HCT116 (cell line): ENCODE measurements at regions not wholly inside any gene's neighbourhood (a gene's known extent, or its start where the extent isn't known, plus 50 kb on each side); places are given as distances from the start of the nearest gene placed in this dataset.
"Not testable (repeated sequence)": the region's sequence is repeated elsewhere in the genome, so short reads cannot be mapped to it uniquely, and the experiment has no call there.

Experiments used
- ATAC-seq: fragments of 200-7000 bp; cut with Tn5 transposase; 2 replicates; pipeline ENCODE4 v1.9.1; 2020; ENCODE audit warnings: mild to moderate bottlenecking, moderate library complexity
- BruUV-seq: library from RNA; stranded (reverse); fragments of 400-500 nt; replicated peaks from 2 replicates; lab custom pipeline; 2021; lab: Mats Ljungman, UMichigan
- CTCF ChIA-PET: fragments of 300-600 bp; sonication (Branson Sonifier 250); formaldehyde crosslinking; loops from one replicate; lab custom pipeline; 2021; ENCODE audit warnings: antibody characterized with exemption; lab: Charles Lee
- POLR2A ChIA-PET: fragments of 300-600, 350-600 bp; sonication (Branson Sonifier 250); formaldehyde crosslinking; loops from one replicate; lab custom pipeline; 2021; ENCODE audit warnings: antibody characterized with exemption; lab: Charles Lee
- RAD21 ChIA-PET, 2 experiments: fragments of 300-600 bp; sonication (Branson Sonifier 250); formaldehyde crosslinking; loops; one replicate each; lab custom pipeline; 2023; ENCODE audit warnings: low total read pairs in 2 of 2; ENCODE audit not compliant: uncharacterized antibody in 2 of 2, unreplicated experiment in 2 of 2, low non-redundant PET in 1 of 2; lab: Charles Lee
- DNase-seq: peaks from one replicate; pipeline ENCODE4 v3.0.0-alpha.2; 2010; ENCODE audit warnings: low read depth, low spot score
- H2AFZ ChIP-seq: fragments of 200-600 bp; shearing (Covaris generic), sonication (generic); 2 replicates; pipeline ENCODE4 v1.6.1; 2017; ENCODE audit warnings: low read depth, mixed run types, mixed read lengths, antibody characterized with exemption, low read length; ENCODE audit not compliant: poor library complexity, severe bottlenecking
- H3K27ac ChIP-seq: 2 replicates; pipeline ENCODE4 v1.5.1; 2012; ENCODE audit warnings: low read depth, low read length
- H3K27me3 ChIP-seq: fragments of 200-600 bp; sonication (generic); 2 replicates; pipeline ENCODE4 v1.6.1; 2016; ENCODE audit warnings: mixed run types, low read length, mixed read lengths; ENCODE audit not compliant: insufficient read depth
- H3K36me3 ChIP-seq, 2 experiments: fragments of 200-500 bp in 1 of 2; fragments of 200-600 bp in 1 of 2; sonication (Bioruptor generic) in 1 of 2; sonication (generic) in 1 of 2; 2 replicates each; pipeline versions ENCODE4 v1.5.1 to v1.6.1; 2014 to 2016; ENCODE audit warnings: low read length in 2 of 2, inconsistent platforms in 1 of 2, mixed read lengths in 1 of 2, mixed run types in 1 of 2; ENCODE audit not compliant: insufficient read depth in 2 of 2, control insufficient read depth in 1 of 2
- H3K4me1 ChIP-seq, 2 experiments: fragments of 200-600 bp in 1 of 2; sonication (generic) in 1 of 2; 2 replicates each; pipeline versions ENCODE4 v1.5.1 to v1.6.1; 2012 to 2017; ENCODE audit warnings: low read length in 2 of 2, inconsistent platforms in 1 of 2, mild to moderate bottlenecking in 1 of 2, mixed read lengths in 1 of 2, mixed run types in 1 of 2, moderate library complexity in 1 of 2; ENCODE audit not compliant: insufficient read depth in 2 of 2, control insufficient read depth in 1 of 2
- H3K4me2 ChIP-seq: fragments of 200-600 bp; sonication (generic); 2 replicates; pipeline ENCODE4 v1.6.1; 2017; ENCODE audit warnings: mixed run types, low read length, mixed read lengths
- H3K4me3 ChIP-seq, 2 experiments: fragments of 200-600 bp in 1 of 2; sonication (generic) in 1 of 2; replicated peaks in 1 of 2; 2 replicates each; pipeline ENCODE4 v1.5.1; 2011 to 2016; ENCODE audit warnings: low read length in 2 of 2, control low read depth in 1 of 2, low read depth in 1 of 2, mild to moderate bottlenecking in 1 of 2, mixed read lengths in 1 of 2, mixed run types in 1 of 2
- H3K79me2 ChIP-seq: fragments of 200-600 bp; sonication (generic); 2 replicates; pipeline ENCODE4 v1.6.1; 2017; ENCODE audit warnings: mild to moderate bottlenecking, mixed run types, low read length, moderate library complexity, mixed read lengths; ENCODE audit not compliant: insufficient read depth
- H3K9ac ChIP-seq: fragments of 200-600 bp; sonication (generic); 2 replicates; pipeline ENCODE4 v1.6.1; 2016; ENCODE audit warnings: low read length, mixed read lengths
- H3K9me2 ChIP-seq: fragments of 200-600 bp; sonication (generic), shearing (Covaris generic); 2 replicates; pipeline ENCODE4 v1.6.1; 2017; ENCODE audit warnings: mixed run types, mild to moderate bottlenecking, moderate library complexity; ENCODE audit not compliant: insufficient read depth
- H3K9me3 ChIP-seq, 2 experiments: fragments of 200-500 bp in 1 of 2; fragments of 200-600 bp in 1 of 2; sonication (Bioruptor generic) in 1 of 2; sonication (generic) in 1 of 2; 2 replicates each; pipeline ENCODE4 v1.6.1; 2014 to 2017; ENCODE audit warnings: low read length in 2 of 2, mixed read lengths in 2 of 2, inconsistent platforms in 1 of 2, low read depth in 1 of 2, mild to moderate bottlenecking in 1 of 2, mixed run types in 1 of 2, moderate library complexity in 1 of 2; ENCODE audit not compliant: control insufficient read depth in 1 of 2, insufficient read depth in 1 of 2
- H4K20me1 ChIP-seq: fragments of 200-600 bp; sonication (generic), shearing (Covaris generic); 2 replicates; pipeline ENCODE4 v1.6.1; 2017; ENCODE audit warnings: mixed run types, mild to moderate bottlenecking, moderate library complexity; ENCODE audit not compliant: insufficient read depth
- ATF3 ChIP-seq: IDR thresholded peaks from 2 replicates; pipeline ENCODE4 v1.6.1; 2012
- MAX ChIP-seq: IDR thresholded peaks from 2 replicates; pipeline ENCODE4 v1.6.1; 2012
- SIN3A ChIP-seq: IDR thresholded peaks from 2 replicates; pipeline ENCODE4 v1.6.1; 2012; ENCODE audit warnings: low read depth
- YY1 ChIP-seq: IDR thresholded peaks from 2 replicates; pipeline ENCODE4 v1.6.1; 2011; ENCODE audit warnings: low read length, low read depth, moderate library complexity, mild to moderate bottlenecking; ENCODE audit not compliant: insufficient replicate concordance; ENCODE audit errors: extremely low read depth
- intact Hi-C: fragments of 100-400 bp; cut with micrococcal nuclease; formaldehyde crosslinking; loops from 2 replicates; pipeline ENCODE4 v1.10.0; 2022

GRCh38 chr20:29756664-29757063 lies 1500.8 kb upstream of the DEFB115 start:
- intact Hi-C loops = no loop called here
- ChIA-PET CTCF (no interaction called here), POLR2A (no interaction called here)
- Histone ChIP-seq H4K20me1 (no peaks in the 10 kb centered on the region), H3K9ac (no peak overlapping the region), H3K9me3 (no peaks in the 10 kb centered on the region), H3K27ac (no peak overlapping the region), H2AFZ (no peak overlapping the region), H3K4me2 (no peak overlapping the region), H3K27me3 (no peaks in the 10 kb centered on the region), H3K4me1 (no peaks in the 10 kb centered on the region)
- no peak for DNase-seq
- BruUV-seq = no TSS peak
- TF ChIP-seq ATF3 = no peak
- no peak for TF ChIP-seq MAX
- no peak for TF ChIP-seq SIN3A
- TF ChIP-seq YY1 = no peak
- TF ChIP-seq, all 23 proteins: peak for 0
- RAD21 ChIA-PET = no interaction called here
- Histone ChIP-seq H3K9me2 (no peaks in the 10 kb centered on the region), H3K4me3 (no peak overlapping the region), H3K36me3 (no peaks in the 10 kb centered on the region), H3K79me2 (no peaks in the 10 kb centered on the region)
- no peak for ATAC-seq

- H3K4me2 ChIP-seq, H3K27me3 ChIP-seq, POLR2A ChIA-PET, BruUV-seq, ATAC-seq, H3K27ac ChIP-seq, CTCF ChIA-PET, H3K36me3 ChIP-seq, H3K9me3 ChIP-seq, DNase-seq, H3K9ac ChIP-seq, H3K4me3 ChIP-seq, H2AFZ ChIP-seq, RAD21 ChIA-PET, intact Hi-C loops, H3K79me2 ChIP-seq, H3K9me2 ChIP-seq, H4K20me1 ChIP-seq, H3K4me1 ChIP-seq: not testable (repeated sequence)
Measured at GRCh38 chr20:29761621-29762385, 1495.7 kb upstream of the DEFB115 start.
